ENCODE measurements at regions not wholly inside any gene's neighbourhood (a gene's known extent, or its start where the extent isn't known, plus 50 kb on each side); places are given as distances from the start of the nearest gene placed in this dataset.
"Not testable (repeated sequence)": the region's sequence is repeated elsewhere in the genome, so short reads cannot be mapped to it uniquely, and the experiment has no call there.

- H3K27ac Mint-ChIP-seq, result no peak overlapping the region
- no peaks in the 10 kb centered on the region for H3K9me3 Mint-ChIP-seq
- peaks cover 16% of the 10 kb centered on the region for H3K27me3 Mint-ChIP-seq
- H3K4me3 Mint-ChIP-seq, result no peak overlapping the region
- no peaks in the 10 kb centered on the region for H3K36me3 Mint-ChIP-seq
- H3K4me1 Mint-ChIP-seq, result no peaks in the 10 kb centered on the region
These were observed 76.2 kb upstream of the FRMD6 start for GRCh38 chr14:51575349-51576116.

DNA sequence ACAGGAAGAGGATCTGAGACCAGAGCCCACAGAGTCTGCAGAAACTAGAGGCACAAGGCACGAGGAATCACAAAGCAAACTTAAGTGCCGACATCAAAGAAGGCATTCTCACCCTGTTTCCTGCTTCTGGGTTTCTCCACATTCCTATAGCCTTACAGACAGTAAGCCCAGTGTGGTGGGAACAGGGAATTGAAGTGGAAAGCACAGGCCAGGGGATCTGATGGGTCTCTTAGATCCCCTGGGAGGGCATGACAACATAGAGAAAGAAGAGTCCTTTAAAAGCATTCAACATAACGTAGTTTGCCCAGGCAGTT lies 75.6 kb upstream of the FRMD6 start:
- no peaks in the 10 kb centered on the region for H3K36me3 Mint-ChIP-seq
- no peaks in the 10 kb centered on the region for H3K4me1 Mint-ChIP-seq
- no peak overlapping the region for H3K27ac Mint-ChIP-seq
- peaks cover 17% of the 10 kb centered on the region for H3K27me3 Mint-ChIP-seq
- H3K9me3 Mint-ChIP-seq, result no peaks in the 10 kb centered on the region
- H3K4me3 Mint-ChIP-seq, result no peak overlapping the region

GRCh38 chr14:51576879-51577278 lies 74.8 kb upstream of the FRMD6 start:
- H3K4me3 Mint-ChIP-seq, result no peak overlapping the region
- no peaks in the 10 kb centered on the region for H3K4me1 Mint-ChIP-seq
- no peaks in the 10 kb centered on the region for H3K9me3 Mint-ChIP-seq
- H3K27me3 Mint-ChIP-seq, result peaks cover 14% of the 10 kb centered on the region
- H3K27ac Mint-ChIP-seq, result no peak overlapping the region
- no peaks in the 10 kb centered on the region for H3K36me3 Mint-ChIP-seq

- Mint-ChIP-seq H3K27ac (no peak overlapping the region), H3K36me3 (no peaks in the 10 kb centered on the region), H3K4me3 (no peak overlapping the region), H3K27me3 (peaks cover 11% of the 10 kb centered on the region), H3K9me3 (no peaks in the 10 kb centered on the region), H3K4me1 (no peaks in the 10 kb centered on the region)
These were observed 72.9 kb upstream of the FRMD6 start for GRCh38 chr14:51578853-51579252.

DNA sequence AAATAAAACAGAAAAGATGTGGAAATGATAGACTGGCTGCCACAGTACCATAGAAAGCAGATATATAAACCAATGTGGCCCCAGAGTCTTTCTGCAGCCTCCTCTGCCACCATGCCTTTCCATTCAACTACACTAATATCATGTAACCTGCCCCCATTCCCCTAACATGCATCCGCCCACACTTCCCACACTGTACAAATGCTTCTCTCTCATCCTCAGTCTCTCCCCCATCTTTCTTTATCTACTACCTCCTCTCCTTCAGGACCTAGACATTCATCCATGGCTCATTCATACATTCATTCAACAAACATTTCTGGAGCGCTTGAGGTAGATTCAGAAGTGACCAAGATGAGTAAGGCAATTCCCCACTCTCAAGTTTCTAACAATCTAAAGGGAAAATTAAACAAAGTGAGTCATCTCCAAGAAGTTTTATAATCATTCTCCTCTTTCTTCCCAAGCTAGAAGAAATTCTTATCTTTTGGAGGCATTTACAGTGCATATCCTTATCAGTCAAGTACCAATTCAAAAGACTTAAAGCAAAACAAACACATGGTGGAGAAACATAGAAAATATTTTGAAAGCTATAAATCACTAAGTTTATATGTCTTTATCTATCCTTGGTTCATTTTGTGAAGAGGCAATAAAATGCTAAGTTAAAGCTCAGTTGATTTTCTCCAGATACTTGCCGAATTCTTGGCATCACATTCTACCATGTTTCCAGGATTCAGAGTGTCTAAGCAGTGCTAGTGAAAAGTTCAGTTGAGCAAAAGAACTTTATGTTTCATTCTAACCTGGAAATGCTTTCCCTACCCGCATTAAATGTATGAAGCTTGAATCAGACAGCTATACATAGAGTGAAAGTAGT lies 70.5 kb upstream of the FRMD6 start:
- Mint-ChIP-seq H3K4me1 (no peaks in the 10 kb centered on the region), H3K9me3 (no peaks in the 10 kb centered on the region), H3K27me3 (peaks cover 8% of the 10 kb centered on the region), H3K36me3 (no peaks in the 10 kb centered on the region), H3K4me3 (no peak overlapping the region), H3K27ac (no peak overlapping the region)

DNA sequence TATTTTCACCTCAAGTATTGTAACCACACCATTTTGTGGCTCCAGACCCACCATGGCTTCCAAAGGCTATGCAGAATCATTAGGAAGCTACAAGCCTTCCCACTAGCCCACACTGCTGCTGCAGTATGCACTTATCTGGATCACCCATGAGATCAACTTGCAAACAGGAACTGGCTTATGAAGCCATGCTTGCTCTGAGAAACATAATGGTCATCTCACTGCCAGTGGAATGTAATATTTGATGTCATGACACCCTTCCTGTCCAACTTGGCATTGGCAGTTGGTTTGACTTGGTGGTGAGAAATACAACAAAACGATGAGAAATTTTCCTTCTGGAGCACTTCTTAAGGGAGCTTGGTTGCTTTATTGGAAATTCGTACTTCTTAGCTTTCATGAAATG lies 69.3 kb upstream of the FRMD6 start:
- peaks cover 3% of the 10 kb centered on the region for H3K27me3 Mint-ChIP-seq
- H3K4me3 Mint-ChIP-seq, result no peak overlapping the region
- no peak overlapping the region for H3K27ac Mint-ChIP-seq
- H3K4me1 Mint-ChIP-seq, result no peaks in the 10 kb centered on the region
- H3K36me3 Mint-ChIP-seq, result no peaks in the 10 kb centered on the region
- H3K9me3 Mint-ChIP-seq, result no peaks in the 10 kb centered on the region

DNA sequence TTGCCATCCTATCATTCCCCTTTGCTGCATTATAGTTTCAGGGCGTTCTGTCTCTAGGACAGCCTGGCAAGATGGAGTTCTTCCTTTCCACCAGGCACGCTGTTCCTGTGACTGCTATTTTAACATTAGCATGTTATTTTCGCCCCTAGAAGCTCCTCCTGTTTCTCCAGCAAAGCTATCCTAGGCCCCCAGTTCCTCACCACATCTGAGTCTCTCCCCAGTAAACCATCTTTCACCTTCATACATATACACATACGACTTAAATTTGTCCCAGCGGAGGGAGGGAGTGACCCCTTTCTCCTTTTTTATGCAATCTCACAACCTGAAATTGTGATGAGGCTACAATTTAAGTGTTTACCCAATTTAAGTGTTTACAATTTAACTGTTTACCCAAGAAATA lies 66.7 kb upstream of the FRMD6 start:
- no peaks in the 10 kb centered on the region for H3K9me3 Mint-ChIP-seq
- H3K27ac Mint-ChIP-seq, result no peak overlapping the region
- peaks cover 3% of the 10 kb centered on the region for H3K27me3 Mint-ChIP-seq
- no peak overlapping the region for H3K4me3 Mint-ChIP-seq
- no peaks in the 10 kb centered on the region for H3K36me3 Mint-ChIP-seq
- no peaks in the 10 kb centered on the region for H3K4me1 Mint-ChIP-seq

DNA sequence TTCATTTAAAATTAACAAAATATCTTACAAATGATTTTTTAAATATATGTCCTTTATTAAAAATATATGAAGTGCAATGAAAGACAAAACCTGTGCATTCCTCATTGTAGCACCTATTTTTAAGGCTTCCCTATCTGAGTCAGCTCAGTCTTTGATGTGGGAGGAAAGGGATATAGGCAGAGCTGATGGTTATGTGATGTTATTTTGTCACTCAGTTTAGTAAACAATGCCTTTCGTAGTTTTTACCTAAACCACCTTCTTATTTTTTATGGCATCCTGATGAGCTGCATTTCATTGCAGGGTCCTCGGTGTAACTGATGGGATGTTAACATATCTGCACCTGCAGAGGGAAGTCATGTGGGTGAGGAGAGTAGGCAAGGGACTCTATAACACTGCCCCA lies 58.9 kb upstream of the FRMD6 start:
- Mint-ChIP-seq H3K9me3 (no peaks in the 10 kb centered on the region), H3K4me1 (no peaks in the 10 kb centered on the region), H3K36me3 (no peaks in the 10 kb centered on the region), H3K27me3 (peaks cover 1% of the 10 kb centered on the region), H3K27ac (no peak overlapping the region), H3K4me3 (no peak overlapping the region)

DNA sequence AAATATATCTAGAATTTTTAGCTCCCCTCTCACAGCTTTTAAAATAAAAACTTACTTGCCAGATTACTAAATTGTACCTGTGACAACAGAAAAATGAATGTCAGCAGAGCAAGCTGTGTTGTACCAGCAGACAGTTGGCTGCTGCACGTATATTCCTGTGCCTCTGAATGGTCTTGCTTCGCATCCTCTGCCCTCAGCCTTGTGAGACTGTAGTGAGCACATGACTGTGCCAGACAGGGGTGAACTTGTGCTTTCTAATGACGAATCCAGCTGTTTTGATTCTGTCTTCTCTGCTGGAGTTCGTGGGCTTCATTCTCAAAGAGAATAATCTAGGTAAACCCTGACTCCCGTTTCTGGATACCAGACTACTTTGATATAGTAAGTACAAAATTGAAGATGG lies 58.3 kb upstream of the FRMD6 start:
- Mint-ChIP-seq H3K4me1 (no peaks in the 10 kb centered on the region), H3K36me3 (no peaks in the 10 kb centered on the region), H3K27ac (no peak overlapping the region), H3K27me3 (peaks cover 1% of the 10 kb centered on the region), H3K9me3 (no peaks in the 10 kb centered on the region), H3K4me3 (no peak overlapping the region)

GRCh38 chr14:51595881-51596455 lies 55.7 kb upstream of the FRMD6 start:
- H3K36me3 Mint-ChIP-seq, result no peaks in the 10 kb centered on the region
- H3K9me3 Mint-ChIP-seq, result no peaks in the 10 kb centered on the region
- no peaks in the 10 kb centered on the region for H3K4me1 Mint-ChIP-seq
- no peak overlapping the region for H3K27ac Mint-ChIP-seq
- no peak overlapping the region for H3K4me3 Mint-ChIP-seq
- H3K27me3 Mint-ChIP-seq, result peaks cover 2% of the 10 kb centered on the region

- Mint-ChIP-seq H3K36me3 (no peaks in the 10 kb centered on the region), H3K27ac (no peak overlapping the region), H3K9me3 (no peaks in the 10 kb centered on the region), H3K4me1 (no peaks in the 10 kb centered on the region), H3K27me3 (peaks cover 2% of the 10 kb centered on the region), H3K4me3 (no peak overlapping the region)
These were observed 55.1 kb upstream of the FRMD6 start for GRCh38 chr14:51596488-51597117.

DNA sequence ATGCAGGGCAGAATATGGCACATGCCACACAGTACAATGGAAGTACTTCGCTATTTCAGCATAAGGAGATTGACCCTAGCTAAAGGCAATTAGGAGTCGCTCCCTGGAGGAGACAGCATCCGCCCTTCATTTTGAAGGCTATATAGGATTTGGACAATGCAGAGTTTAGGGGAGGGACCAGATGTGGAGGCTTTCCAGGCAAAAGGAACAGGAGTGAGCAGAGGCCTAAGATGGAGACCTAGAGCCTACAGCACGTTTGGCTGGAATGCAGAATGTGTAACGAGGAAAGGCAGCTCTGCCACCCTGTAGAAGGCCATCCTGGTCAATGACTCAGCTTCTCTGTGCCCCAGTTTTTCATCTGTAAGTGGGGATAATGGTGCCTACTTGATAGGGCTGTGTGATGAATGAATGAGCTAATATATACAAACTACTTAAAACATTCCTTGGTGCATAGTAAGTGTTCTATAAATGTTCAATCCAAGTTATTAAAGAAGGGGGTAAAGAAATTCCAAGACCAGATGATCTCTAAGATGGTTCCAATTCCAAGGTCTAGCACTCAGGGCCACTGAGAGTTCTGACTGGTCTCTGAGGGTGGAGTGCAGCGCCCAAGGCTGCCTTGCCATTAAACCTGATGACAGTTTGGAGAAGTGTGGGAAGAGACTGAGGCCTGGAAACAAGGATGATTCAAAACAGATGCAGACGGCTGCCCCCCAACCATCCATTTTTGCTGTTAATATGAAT lies 54.3 kb upstream of the FRMD6 start:
- H3K4me1 Mint-ChIP-seq, result no peaks in the 10 kb centered on the region
- H3K9me3 Mint-ChIP-seq, result no peaks in the 10 kb centered on the region
- H3K27me3 Mint-ChIP-seq, result peaks cover 1% of the 10 kb centered on the region
- H3K27ac Mint-ChIP-seq, result no peak overlapping the region
- no peaks in the 10 kb centered on the region for H3K36me3 Mint-ChIP-seq
- no peak overlapping the region for H3K4me3 Mint-ChIP-seq

DNA sequence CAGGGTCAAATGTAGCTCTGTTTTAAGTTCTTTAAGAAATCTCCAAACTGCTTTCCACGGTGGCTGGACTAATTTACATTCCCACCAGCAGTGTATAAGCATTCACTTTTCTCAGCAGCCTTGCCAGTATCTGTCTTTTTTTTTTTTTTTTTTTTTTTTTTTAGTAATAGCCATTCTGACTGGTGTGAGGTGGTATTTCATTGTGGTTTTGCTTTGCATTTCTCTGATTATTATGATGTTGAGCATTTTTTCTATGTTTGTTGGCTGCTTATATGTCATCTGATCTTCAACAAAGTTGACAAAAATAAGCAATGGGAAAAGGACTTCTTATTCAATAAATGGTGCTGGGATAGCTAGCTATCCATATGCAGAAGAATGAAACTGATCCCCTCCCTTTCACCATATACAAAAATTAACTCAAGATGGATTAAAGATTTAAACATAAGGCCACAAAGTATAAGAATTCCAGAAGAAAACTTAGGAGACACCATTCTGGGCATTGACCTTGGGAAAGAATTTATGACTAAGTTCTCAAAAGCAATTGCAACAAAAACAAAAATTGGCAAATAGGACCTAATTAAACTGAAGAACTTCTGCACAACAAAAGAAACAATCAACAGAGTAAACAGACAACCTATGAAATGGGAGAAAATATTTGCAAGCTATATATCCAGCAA lies 52.6 kb upstream of the FRMD6 start:
- H3K27ac Mint-ChIP-seq, H3K4me1 Mint-ChIP-seq, H3K9me3 Mint-ChIP-seq, H3K4me3 Mint-ChIP-seq, H3K36me3 Mint-ChIP-seq, H3K27me3 Mint-ChIP-seq: not testable (repeated sequence)

DNA sequence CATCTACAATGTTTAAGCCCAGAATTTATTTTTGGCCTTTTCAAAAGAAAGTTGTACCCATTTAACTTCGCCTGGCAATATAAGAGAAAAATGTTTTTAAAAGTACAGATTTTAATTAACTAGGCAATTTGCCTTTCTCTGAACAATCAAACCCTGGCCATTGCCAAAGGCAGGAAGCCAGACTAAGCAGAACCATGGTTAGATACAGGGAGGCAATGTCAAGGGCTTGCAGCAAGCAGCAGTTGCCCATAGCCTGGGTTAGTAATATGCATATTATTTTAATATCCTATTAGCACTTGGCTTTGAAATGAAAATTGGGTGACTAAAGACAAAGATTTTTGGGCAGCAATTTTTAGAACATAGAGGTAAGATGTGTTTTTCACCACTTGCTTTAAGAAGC lies 51.1 kb upstream of the FRMD6 start:
- Mint-ChIP-seq H3K36me3 (no peaks in the 10 kb centered on the region), H3K27ac (no peak overlapping the region), H3K4me1 (no peaks in the 10 kb centered on the region), H3K27me3 (peaks cover 6% of the 10 kb centered on the region), H3K4me3 (no peak overlapping the region), H3K9me3 (no peaks in the 10 kb centered on the region)

All from IgD-negative memory B cell (primary cell).